Testis (tissue), 2 donors: ENCODE measurements at regions not wholly inside any gene's neighbourhood (a gene's known extent, or its start where the extent isn't known, plus 50 kb on each side); places are given as distances from the start of the nearest gene placed in this dataset.

Experiments used
- POLR2A ChIP-seq: fragments of 450-650 bp; IDR thresholded peaks from one replicate; pipeline ENCODE4 v1.6.1; 2017; ENCODE audit warnings: antibody characterized with exemption, mild to moderate bottlenecking, moderate library complexity
- TF ChIP-seq, protein P1 (sequence below), 3 experiments: fragments of 450-650 bp in 2 of 3; fragments of 200-600 bp in 1 of 3; sonication (generic) in 1 of 3; IDR thresholded peaks; one replicate each; pipeline ENCODE4 v1.5.1; 2016 to 2019; ENCODE audit warnings: antibody characterized with exemption in 3 of 3, mild to moderate bottlenecking in 2 of 3, moderate library complexity in 1 of 3

DNA sequence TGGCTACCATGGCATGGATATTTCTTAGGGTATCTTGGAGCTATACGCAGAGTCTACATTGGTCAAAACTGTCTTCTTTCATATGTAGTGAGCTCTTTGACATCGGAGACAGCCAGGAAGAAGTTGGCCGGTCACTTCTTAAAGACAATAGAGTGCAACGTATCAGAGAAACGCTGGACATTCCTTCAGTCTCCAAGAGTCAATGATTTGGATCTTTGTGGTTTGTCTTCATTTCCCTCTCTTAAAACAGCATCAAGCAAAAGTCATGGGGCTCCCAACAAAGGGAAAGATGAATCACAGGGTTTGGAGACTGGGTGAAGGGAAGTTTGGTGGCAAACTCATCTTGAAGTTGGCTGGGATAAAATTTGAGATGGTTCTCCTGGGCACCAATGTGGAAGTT is 320.1 kb downstream of the AGTPBP1 start:
- TF ChIP-seq, protein P1, sequence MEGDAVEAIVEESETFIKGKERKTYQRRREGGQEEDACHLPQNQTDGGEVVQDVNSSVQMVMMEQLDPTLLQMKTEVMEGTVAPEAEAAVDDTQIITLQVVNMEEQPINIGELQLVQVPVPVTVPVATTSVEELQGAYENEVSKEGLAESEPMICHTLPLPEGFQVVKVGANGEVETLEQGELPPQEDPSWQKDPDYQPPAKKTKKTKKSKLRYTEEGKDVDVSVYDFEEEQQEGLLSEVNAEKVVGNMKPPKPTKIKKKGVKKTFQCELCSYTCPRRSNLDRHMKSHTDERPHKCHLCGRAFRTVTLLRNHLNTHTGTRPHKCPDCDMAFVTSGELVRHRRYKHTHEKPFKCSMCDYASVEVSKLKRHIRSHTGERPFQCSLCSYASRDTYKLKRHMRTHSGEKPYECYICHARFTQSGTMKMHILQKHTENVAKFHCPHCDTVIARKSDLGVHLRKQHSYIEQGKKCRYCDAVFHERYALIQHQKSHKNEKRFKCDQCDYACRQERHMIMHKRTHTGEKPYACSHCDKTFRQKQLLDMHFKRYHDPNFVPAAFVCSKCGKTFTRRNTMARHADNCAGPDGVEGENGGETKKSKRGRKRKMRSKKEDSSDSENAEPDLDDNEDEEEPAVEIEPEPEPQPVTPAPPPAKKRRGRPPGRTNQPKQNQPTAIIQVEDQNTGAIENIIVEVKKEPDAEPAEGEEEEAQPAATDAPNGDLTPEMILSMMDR (IDR thresholded peaks at IDR 0.05) = no peak
- TF ChIP-seq POLR2A = no peak
